A549 (cell line): ENCODE measurements at regions not wholly inside any gene's neighbourhood (a gene's known extent, or its start where the extent isn't known, plus 50 kb on each side); places are given as distances from the start of the nearest gene placed in this dataset.

Source experiments
- CTCF ChIP-seq: fragments of >200 bp; sonication (Bioruptor Twin); formaldehyde crosslinking; IDR thresholded peaks from 3 replicates; pipeline ENCODE4 v1.5.1; 2016
- ESRRA ChIP-seq: fragments of 150-350 bp; IDR thresholded peaks from 2 replicates; pipeline ENCODE4 v1.6.1; 2014; ENCODE audit warnings: mild to moderate bottlenecking, low read length, borderline replicate concordance
- FOSL2 ChIP-seq, 2 experiments: fragments of 450-650 bp in 1 of 2; fragments of >200 bp in 1 of 2; sonication (Bioruptor Twin) in 1 of 2; formaldehyde crosslinking; IDR thresholded peaks; 2 replicates each; pipeline versions ENCODE4 v1.5.0 to v1.6.1; 2016 to 2020; ENCODE audit warnings: mild to moderate bottlenecking in 1 of 2, moderate library complexity in 1 of 2
- HMGXB4 ChIP-seq: fragments of 250-450 bp; sonication (Bioruptor Pico); IDR thresholded peaks from 2 replicates; pipeline ENCODE4 v1.5.0; 2021; ENCODE audit warnings: mild to moderate bottlenecking, moderate library complexity, borderline replicate concordance
- KDM1A ChIP-seq: fragments of 200-600 bp; sonication (generic); IDR thresholded peaks from 2 replicates; pipeline ENCODE4 v1.6.1; 2016; ENCODE audit warnings: low read depth, mild to moderate bottlenecking
- MAX ChIP-seq: IDR thresholded peaks from 2 replicates; pipeline ENCODE4 v1.6.1; 2012
- PHF8 ChIP-seq: fragments of 200-600 bp; sonication (generic); IDR thresholded peaks from 2 replicates; pipeline ENCODE4 v1.6.1; 2016; ENCODE audit warnings: low read depth, mild to moderate bottlenecking, antibody characterized with exemption, moderate library complexity, borderline replicate concordance
- USF2 ChIP-seq: fragments of 450-650 bp; IDR thresholded peaks from 2 replicates; pipeline ENCODE4 v1.6.1; 2014; ENCODE audit warnings: antibody characterized with exemption
- ZFP36 ChIP-seq: fragments of 450-650 bp; IDR thresholded peaks from 2 replicates; pipeline ENCODE4 v1.6.1; 2014; ENCODE audit warnings: borderline replicate concordance; ENCODE audit not compliant: partially characterized antibody

GRCh38 chr4:152074573-152074972 lies 313.8 kb upstream of the GATB start:
- TF ChIP-seq MAX (no peak), CTCF (no peak), USF2 (no peak), FOSL2 (IDR thresholded peaks at IDR 0.05) (no peak), FOSL2 (CRISPR knock-in tag; IDR thresholded peaks at IDR 0.05) (no peak), PHF8 (no peak), HMGXB4 (CRISPR knock-in tag) (no peak), KDM1A (no peak), ESRRA (no peak), ZFP36 (no peak)
